Iris pigment epithelial cell (primary cell): ENCODE measurements at regions not wholly inside any gene's neighbourhood (a gene's known extent, or its start where the extent isn't known, plus 50 kb on each side); places are given as distances from the start of the nearest gene placed in this dataset.
"Not testable (repeated sequence)": the region's sequence is repeated elsewhere in the genome, so short reads cannot be mapped to it uniquely, and the experiment has no call there.

Source experiments
- DNase-seq: peaks from one replicate; pipeline ENCODE4 v3.0.0-alpha.2; 2011; ENCODE audit warnings: low read depth

DNA sequence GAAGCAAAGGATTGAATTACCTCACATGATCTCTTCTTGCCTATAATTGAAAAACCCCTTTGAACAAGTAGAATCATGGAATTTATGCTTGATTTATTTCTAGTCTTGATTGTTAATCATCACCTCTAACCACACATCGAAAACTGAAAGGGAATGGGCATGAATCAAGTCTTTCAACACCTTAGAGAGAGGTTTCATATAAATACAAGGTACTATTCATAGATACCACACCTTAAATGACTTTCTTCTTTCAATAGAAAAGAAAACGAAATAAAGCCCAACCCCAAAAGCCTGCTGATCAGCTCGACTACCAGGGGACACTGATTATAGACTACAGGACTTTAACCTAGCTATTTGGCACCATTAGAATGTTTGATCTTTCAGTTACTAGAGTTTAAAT lies 128.6 kb upstream of the PTPRZ1 start:
- DNase-seq = no peak

DNA sequence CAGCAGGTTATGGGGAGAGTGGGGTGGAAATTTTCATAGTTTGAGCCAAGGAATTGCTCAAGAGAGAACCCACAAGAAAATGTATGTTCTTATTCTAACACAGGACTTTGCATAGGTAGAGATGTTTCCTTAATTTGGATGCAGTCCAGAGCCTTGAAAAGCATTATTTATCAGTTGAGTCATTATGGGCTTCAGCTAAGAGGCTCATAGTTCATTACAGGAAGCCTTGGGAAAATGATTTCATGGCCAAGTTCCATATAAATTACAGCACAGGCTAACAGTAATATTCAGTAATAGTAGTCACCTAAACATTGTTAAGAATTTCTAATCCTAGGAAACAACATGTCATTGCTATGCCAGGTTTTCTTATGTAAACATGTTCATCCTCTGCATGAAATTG lies 131.1 kb upstream of the PTPRZ1 start:
- DNase-seq = peak; percentile 14

DNA sequence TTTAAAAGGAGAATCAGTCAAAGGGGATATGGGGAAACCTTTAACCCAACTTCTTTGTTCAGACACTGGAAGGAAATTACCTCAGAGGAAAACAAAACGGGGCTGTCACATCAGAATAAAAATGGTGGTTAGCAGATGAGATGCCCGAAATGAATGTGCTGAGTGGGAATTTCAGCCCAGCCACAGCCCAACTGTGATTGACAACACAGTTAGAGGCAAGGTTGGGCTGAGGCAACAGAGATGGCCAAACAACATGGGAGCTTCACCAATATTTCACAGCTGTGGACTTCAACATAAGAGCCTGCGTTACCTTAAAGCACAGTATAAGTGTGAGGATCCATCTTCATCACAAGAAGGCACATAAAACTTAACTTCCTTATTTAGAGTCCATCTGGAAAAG lies 133.5 kb upstream of the PTPRZ1 start:
- no peak for DNase-seq

DNA sequence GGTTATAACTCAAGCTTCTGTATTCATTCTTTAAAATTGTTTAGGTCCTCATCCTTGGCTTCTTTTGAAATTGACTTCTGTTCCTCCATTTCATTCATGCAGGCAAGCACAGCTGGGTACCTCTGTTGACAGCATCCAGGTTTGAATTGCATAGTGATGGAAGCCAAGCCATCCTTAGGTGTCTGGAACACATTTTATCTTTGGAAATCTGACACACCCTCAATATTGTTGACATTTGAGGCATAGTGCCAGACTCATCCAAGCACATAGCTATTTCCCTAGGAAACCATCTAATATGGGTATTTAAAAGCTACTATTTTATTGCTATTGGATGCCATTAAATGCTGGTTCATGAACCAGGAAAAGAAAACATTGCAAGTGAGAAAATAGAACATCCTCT lies 142.1 kb upstream of the PTPRZ1 start:
- no peak for DNase-seq

DNA sequence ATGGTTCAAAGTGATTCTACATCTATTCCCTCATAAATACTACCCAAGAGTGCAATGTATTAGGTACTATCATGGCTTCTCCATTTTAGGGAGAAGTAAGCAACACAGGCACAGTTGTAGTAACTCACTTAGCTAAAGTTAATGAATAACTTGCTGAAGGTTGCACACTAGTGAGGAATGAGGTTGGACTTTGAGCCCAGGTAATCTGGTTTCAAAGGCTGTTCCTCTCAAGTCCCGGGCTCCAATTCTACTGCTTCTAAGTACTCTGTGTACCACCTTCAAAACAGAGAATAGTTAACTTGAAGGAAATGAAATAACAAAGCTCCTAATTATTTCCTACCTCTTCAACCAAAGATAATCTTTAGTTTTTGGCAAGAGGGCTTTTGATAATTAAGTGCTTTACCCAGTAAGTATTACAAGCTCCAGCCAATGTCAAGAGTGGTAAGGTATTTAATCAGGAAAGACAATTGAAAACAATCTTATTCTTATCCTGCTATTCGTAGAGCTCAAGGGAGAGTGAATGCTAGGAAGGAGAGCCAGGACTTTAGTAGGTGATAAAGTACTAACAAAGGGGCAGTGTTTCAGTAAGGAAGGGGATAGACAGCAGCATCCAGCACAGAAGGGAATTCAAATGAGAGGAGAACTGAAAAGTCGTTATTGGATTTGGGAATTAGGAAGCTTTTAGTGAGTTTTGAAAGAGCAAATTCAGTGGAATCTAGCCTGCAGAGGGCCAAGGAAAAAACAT lies 158.2 kb upstream of the PTPRZ1 start:
- DNase-seq = no peak

DNA sequence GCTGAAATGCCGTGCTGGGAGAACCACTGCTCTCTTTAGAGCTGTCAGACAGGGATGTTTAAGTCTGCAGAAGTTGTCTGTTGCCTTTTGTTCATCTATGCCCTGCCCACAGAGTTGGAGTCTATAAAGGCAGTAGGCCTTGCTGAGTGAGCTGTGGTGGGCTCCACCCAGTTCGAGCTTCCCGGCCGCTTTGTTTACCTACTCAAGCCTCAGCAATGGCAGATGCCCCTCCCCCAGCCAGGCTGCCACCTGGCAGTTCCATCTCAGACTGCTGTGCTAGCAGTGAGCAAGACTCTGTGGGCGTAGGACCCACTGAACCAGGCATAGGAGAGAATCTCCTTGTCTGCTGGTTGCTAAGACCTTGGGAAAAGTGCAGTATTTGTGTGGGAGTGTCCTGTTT lies 160.0 kb upstream of the PTPRZ1 start:
- DNase-seq = not testable (repeated sequence)

DNA sequence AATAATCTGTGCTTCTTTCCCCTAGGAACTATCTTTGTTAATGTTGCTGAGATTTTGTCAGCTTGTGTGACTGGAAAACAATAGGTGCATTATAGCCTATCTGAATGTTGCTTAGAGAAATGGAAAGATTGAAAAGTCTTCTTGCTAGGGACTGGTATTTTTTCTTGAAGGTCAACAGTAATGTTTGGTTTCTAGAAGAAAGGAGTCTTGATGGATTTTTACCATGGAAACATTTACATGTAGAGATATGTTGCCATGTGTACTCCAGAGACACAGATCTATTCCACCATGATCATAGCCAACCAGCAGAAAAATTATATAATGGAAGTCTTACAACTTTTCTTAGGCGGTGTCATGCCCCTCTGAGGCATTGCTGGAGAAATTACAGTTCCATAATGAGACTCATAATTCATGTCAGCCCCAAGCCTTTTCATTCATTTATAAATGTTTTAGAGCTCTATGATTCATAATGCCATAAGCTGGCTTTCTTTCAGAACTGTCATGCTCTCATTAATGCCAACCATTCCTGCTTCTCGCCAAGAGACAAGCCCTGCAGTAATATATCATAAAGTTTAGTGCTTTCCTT lies 175.1 kb upstream of the PTPRZ1 start:
- DNase-seq = no peak

DNA sequence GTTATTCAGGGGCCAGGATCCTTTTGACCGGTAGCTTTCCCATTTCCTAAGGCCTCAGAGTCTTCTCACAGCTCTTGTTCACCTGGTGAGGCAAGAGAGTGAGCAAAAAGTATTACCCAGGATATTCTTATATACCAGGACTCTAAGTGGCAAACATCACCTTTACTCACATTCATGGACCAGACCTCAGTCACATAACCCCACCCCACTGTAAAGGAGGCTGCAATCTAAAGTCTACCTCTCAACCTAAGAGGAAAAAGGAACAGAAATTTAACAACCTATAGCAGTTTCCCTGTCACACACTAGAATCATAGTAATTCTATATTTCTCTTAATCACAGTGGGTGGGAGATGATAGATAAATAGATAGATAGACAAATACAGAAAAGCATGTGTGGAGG lies 176.0 kb upstream of the PTPRZ1 start:
- DNase-seq = no peak

DNA sequence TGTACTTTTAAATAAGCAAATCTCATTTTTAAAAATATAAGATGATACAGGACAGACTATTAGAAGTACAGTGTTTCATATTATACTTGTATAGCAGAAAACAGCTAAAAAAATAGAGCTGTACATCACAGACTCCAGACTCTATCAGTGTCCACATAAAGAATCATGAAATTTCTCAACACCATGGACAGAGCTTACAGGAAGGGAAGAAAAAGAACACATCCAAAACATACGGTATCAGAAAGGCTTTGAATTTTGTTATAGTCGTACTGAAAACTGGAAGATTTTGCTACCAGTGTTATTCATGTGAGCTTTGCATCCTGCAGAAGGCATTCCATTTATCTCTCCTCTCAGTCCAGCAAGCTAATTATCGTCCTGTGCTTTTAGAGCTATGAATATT lies 183.2 kb upstream of the PTPRZ1 start:
- no peak for DNase-seq

DNA sequence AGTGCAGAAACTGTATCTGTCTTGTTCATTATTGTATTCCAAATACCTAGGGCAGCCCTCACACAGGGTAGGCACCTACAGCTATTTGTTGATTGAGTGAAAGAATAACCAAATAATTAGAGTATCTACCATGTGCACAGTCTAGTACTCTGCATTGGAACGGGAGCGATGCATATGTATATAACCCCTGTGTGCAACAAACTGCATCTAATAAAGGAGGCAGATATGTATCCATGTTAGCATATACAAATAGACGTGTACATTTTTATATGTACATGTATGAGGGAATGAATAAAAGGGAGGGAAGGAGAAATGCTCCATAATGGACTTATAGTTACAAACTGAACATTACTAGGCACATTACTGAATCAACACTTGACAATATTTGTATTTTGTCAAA lies 191.3 kb upstream of the PTPRZ1 start:
- no peak for DNase-seq

DNA sequence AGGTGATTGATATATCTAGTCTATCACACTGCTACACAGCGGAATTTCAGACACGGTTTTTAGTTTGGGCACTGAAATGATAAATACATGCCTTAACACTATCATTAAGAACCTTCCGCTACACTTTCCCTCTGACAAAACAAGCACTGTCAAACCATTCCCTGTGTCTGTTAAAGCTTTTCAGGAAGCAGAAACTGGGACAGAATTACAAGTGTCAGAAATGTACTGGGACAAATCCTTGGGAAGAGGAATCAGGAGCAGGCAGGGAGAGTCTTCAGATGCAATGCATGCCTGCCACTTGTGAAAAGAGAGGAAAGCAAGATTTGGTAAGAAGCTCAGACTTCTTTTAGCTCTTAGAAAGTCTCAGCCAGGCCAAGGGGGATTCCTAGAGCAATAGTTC lies 196.8 kb upstream of the PTPRZ1 start:
- DNase-seq = no peak

DNA sequence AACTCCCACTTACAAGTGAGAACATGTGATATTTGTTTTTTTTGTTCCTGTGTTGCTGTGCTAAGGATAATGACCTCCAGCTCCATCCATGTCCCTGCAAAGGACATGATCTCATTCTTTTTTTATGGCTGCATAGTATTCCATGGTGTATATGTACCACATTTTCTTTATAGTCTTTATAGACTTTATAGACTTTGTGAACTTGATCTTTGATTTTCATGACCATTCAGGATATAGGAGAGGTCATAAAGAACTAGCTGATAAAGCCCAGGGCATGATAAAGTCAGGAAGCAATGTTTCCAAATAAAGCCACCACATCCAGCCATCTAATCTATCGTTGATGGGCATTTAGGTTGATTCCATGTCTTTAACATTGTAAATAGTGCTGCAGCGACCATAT lies 198.5 kb upstream of the PTPRZ1 start:
- DNase-seq = not testable (repeated sequence)

DNA sequence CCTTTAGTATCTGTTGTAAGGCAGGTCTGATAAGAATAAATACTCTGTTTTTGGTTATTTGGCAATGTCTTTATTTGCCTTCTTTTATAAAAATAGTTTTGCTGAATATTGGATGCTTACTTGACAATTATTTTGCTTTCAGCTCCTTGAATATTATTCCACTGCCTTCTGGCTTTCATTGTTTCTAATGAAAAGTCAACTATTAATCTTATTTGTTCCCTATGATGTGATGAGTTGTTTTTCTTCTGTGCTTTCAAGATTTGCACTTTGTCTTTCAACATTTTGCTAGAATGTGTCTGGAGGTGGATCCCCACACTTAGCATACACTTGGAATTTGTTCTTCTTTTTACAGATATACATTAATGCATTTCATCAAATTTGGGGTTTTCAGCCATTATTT lies 203.8 kb upstream of the PTPRZ1 start:
- DNase-seq = no peak

DNA sequence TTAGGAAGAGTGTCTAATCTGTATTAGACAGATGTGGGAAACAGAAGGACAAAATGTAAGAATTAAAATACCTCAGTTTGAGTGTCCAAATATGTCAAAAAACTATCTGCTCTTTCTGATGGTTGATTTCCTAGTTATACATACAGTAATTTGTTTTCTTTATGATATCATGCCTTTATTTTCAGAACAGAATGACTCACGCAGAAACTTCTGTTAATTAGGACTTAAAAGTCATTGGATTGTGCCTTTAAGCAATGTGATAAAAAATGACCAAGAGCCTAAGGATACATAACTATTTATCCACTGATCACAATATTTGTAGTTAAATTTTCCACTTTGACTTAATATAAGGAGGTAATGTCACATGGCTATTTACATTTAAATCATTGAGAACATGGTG lies 206.7 kb upstream of the PTPRZ1 start:
- DNase-seq = no peak

DNA sequence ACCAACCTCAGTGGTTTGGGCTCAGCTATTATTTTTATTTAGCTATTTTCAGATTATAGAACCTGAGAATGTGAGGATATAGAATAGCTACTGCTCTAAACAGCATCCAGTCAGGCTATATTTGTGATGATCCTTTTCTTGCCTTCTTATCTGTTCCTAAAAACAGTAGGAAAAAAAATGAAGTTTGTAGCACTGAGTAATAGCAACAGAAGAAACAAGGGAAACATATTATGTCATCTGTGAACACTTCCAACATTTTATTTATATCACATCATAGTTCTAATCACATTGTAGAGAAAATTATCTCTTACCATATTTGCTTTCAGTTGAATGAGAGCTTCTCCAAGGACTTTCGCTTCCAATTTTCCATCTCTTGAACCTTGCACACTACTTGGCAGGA lies 229.6 kb upstream of the PTPRZ1 start:
- DNase-seq = no peak

DNA sequence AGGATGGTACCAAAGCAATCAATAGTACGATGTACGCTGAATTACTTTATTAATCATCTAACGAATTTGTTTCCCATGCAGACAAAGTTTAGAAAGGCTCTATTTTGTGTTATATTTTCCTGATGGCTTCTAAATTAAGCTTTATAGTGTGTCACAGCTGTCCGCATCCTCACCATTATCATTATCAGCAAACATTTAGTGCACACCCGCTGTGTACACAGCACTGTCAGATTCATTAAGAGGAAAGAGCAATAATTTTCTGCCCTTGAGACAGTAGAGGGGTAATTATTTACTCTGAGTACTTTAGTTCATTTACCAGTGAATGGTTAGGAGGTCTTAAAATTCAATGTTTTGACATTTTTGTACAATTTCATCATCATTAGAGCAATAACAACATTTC lies 233.3 kb upstream of the PTPRZ1 start:
- DNase-seq = no peak

DNA sequence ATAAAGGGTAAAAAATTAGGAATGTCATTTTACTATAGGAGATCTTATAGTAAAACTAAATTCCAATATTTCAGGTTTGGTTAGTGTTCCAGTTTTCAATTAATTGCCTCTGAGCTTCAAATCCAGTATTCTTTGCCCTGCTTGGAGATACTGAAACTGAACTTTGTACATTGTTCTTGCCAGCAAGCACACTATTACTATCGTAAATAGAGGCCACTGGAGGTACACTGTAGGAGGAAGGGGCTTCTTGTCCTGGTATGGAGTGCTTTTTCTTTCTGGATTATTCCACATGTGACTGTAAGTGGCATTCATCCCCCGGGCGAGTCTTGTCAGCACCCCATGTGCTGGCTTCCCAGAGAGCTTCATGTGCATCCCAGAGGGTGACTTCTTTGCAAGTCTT lies 234.7 kb upstream of the PTPRZ1 start:
- no peak for DNase-seq

DNA sequence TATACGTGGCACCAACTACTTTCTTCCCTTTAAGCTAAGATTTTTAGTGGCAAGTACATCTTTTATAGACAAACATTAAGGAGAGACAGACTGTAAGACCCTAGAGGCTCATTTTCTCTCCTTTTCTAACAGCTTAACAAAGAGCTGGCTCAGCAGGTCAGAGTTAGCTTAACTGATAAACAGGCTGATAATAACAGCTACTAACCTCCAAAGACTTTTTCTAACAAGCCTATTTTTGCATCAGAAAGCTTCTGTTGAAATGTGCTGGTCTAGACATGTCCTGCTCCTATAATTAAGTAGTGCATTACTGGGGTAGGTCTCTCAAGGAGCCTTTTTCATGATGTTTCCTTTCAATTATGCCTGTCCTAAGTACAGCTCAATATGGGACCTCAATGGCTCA lies 238.2 kb upstream of the FAM3C start:
- DNase-seq = no peak

DNA sequence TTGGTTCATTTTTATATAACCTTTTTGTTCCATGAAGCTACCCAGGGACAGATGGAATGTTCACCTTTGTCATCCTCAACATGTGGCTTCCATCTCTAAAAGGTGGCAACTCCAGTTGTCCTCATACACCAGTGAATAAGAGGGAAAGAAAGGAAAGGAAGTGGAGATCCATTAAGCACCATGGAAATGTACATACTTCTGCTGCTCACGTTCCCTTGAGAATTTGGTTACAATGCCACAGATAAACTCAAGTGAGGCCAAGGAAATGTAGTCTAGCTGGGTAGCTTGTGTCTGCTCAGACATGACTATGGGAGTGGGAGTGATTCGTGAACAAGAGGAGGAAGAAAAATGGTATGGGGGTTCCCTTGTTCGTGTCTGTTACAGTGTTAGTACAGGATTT lies 237.1 kb upstream of the FAM3C start:
- DNase-seq = no peak

DNA sequence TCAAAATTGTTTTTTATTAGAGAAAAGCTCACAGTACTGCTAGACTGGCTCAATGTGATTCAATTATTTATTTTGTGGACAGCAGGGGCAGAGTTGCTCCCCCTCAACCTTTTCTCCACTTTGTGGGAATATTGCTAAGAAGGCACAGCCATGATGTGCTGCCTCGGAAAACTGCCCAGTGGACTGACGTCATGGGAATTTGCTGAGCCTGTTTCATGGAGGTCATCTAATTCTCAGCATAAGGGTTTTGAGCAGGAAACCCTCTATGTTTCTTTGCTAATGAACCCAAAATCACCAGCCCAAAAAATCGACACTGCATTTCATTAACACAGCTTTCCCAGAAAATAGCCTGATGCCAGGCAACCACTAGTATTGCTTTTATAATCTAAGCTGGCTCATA lies 228.8 kb upstream of the FAM3C start:
- no peak for DNase-seq

DNA sequence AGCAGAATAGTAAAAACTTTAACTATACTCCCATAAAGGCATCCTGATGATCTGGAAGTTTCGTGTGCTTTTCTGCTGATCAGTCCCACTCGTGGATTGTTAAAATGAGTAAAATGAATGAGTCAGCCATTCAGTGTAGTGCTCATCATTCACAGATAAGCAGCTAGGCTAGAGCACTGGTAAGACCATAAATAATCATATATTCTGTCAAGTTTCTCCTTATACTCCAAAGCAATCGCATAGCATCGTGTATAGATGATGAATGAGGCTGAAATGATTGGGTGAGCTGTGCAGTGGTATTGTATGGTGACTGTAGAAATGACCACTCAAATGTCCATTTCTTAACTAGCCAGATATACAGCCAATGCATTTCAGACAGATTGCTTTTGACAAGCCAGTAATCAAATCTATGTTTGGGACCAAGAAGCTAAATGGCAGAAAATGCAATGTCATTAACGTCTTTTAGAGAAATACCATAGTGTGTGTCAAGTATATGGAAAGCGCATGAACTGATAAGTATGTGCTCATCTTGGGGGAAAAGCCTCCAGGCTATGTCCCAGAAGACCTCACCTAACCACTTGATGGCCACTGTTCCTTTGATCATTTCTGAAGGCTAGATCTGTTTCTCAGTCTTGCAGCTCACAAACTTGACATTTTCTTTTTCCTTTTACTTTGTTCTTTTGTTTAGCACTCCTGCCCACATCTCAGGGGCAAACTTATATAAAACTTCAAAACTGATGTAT lies 227.2 kb upstream of the FAM3C start:
- DNase-seq = no peak

DNA sequence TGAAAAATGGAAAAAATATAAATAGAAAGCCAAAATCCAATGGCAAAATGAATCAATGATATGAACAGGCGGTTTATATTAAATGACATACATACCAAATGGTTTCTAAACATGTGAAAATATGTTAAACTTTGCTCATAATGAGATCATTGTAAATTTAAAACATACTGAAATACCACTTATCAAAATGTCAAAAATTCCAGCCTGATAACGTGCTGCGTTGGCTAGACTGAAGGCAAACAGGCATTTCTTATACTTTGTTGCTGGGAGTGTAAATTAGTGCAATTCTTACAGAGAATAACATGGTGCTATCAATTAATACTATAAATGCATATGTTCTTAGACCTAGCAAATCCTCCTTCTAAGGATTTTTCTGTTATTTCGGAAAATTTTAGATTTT lies 225.8 kb upstream of the FAM3C start:
- no peak for DNase-seq

DNA sequence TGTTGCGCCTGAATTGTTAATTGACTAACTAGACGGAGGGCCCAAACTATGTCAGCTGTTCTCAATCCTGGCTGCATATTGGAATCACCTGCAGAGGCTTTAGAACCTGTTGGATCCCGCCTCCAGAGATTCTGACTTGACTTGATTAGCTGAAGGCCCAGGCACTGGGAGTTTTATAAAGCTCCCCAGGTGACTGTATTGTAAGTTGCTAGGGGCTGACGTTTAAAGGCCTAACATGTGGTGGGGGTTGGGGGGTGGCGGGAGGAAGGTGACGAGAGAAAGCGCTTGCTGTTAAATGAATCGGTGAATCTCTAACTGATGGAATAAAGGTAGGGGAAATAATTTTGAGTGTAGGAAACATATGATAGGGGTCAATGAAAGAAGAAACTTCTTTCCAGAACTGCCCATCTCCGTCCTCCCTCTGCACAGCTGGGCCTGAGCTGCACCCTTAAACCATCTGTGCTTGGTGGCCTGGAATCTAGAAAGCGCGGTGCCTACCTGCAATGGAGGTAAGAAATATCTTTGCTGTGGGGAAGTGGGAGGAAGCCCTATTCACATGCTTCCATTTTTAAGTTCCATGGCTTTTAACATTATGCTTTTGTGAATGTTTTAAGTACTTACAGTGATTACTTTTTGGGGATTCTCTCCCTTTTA lies 225.0 kb upstream of the FAM3C start:
- no peak for DNase-seq
